DND-41 (cell line): ENCODE measurements at regions not wholly inside any gene's neighbourhood (a gene's known extent, or its start where the extent isn't known, plus 50 kb on each side); places are given as distances from the start of the nearest gene placed in this dataset.
"Not testable (repeated sequence)": the region's sequence is repeated elsewhere in the genome, so short reads cannot be mapped to it uniquely, and the experiment has no call there.

ENCODE experiments used
- ATAC-seq: fragments of 200-7000 bp; cut with Tn5 transposase; 3 replicates; pipeline ENCODE4 v1.9.1; 2021; ENCODE audit warnings: low read depth; ENCODE audit not compliant: insufficient read depth
- DNase-seq: peaks from one replicate; pipeline ENCODE4 v3.0.0-alpha.2; 2020
- H2AFZ ChIP-seq: 2 replicates; pipeline ENCODE4 v1.6.0; 2012; ENCODE audit warnings: low read depth, low read length
- H3K27ac ChIP-seq: 2 replicates; pipeline ENCODE4 v1.5.1; 2012; ENCODE audit warnings: low read length, inconsistent platforms
- H3K27me3 ChIP-seq: fragments of 200-600 bp; sonication (generic); 2 replicates; pipeline ENCODE4 v1.6.0; 2012; ENCODE audit warnings: low read length, mild to moderate bottlenecking, inconsistent platforms; ENCODE audit not compliant: insufficient read depth, poor library complexity
- H3K36me3 ChIP-seq: 2 replicates; pipeline ENCODE4 v1.5.1; 2012; ENCODE audit warnings: low read length, inconsistent platforms; ENCODE audit not compliant: insufficient read depth
- H3K4me1 ChIP-seq: 2 replicates; pipeline ENCODE4 v1.5.1; 2012; ENCODE audit warnings: mild to moderate bottlenecking, low read length; ENCODE audit not compliant: insufficient read depth
- H3K4me2 ChIP-seq: 2 replicates; pipeline ENCODE4 v1.6.0; 2012; ENCODE audit warnings: mild to moderate bottlenecking, moderate library complexity, low read length, inconsistent platforms; ENCODE audit not compliant: insufficient read depth
- H3K4me3 ChIP-seq, 2 experiments: fragments of 200-600 bp in 1 of 2; shearing (Covaris generic) in 1 of 2; 2 replicates each; pipeline ENCODE4 v1.5.1; 2012 to 2016; ENCODE audit warnings: inconsistent platforms in 2 of 2, low read length in 2 of 2, mild to moderate bottlenecking in 2 of 2, low read depth in 1 of 2, moderate library complexity in 1 of 2
- H3K79me2 ChIP-seq: 2 replicates; pipeline ENCODE4 v1.6.0; 2012; ENCODE audit warnings: low read length, inconsistent platforms; ENCODE audit not compliant: insufficient read depth
- H3K9ac ChIP-seq: 2 replicates; pipeline ENCODE4 v1.6.0; 2012; ENCODE audit warnings: low read depth, mild to moderate bottlenecking, inconsistent platforms, low read length, moderate library complexity
- H3K9me3 ChIP-seq: 2 replicates; pipeline ENCODE4 v1.5.1; 2012; ENCODE audit warnings: low read length, moderate library complexity, mild to moderate bottlenecking, inconsistent platforms; ENCODE audit not compliant: insufficient read depth, severe bottlenecking
- H4K20me1 ChIP-seq: 2 replicates; pipeline ENCODE4 v1.6.0; 2012; ENCODE audit warnings: low read length; ENCODE audit not compliant: insufficient read depth
- EZH2 ChIP-seq: IDR thresholded peaks from 3 replicates; pipeline ENCODE4 v1.6.1; 2012; ENCODE audit warnings: borderline replicate concordance, low read depth, mild to moderate bottlenecking, moderate library complexity, low read length, inconsistent platforms; ENCODE audit not compliant: severe bottlenecking
- TF ChIP-seq, protein P1 (sequence below): IDR thresholded peaks from 2 replicates; pipeline ENCODE4 v1.5.1; 2012; ENCODE audit warnings: borderline replicate concordance, low read length, moderate library complexity, mild to moderate bottlenecking; ENCODE audit not compliant: poor library complexity, severe bottlenecking; ENCODE audit errors: extremely low read depth

DNA sequence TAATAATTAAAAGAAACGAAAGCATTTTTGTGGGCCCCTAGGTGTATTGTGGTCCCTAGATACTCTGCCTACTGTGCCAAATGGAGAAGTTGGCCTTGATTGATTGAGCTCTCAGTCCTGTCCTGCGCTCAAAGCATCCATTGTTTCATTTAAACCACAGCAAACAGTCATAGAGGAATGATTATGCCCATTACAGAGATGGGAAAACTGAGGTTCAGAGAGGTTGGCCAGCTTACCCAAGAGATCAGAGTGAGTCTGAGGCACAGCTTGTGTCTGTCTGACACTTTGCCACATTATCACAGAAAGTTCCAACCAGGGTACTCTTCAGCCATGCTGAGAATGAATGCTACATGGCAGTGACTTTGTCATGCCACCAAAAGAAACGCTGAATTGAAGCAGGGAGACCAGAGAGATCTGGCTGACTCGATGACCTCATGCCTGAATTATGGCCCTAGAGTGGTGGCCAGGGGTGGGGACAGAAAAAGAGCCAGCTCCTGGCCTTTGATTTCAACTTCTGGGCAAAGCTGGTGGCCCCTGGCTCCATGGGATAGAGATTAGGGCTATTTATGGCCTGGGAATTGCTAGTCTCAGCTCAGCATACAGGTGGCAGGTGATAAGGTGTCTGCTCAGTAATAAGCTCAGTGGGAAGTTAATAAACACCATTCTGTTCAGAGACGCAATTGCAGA, 180.5 kb downstream of the MIAT start:
- no peaks in the 10 kb centered on the region for H3K27me3 ChIP-seq
- no peaks in the 10 kb centered on the region for H3K79me2 ChIP-seq
- ATAC-seq, result no peak
- no peaks in the 10 kb centered on the region for H4K20me1 ChIP-seq
- H3K4me2 ChIP-seq, result no peak overlapping the region
- H3K4me3 ChIP-seq, result no peak overlapping the region
- no peak for DNase-seq
- no peaks in the 10 kb centered on the region for H3K4me1 ChIP-seq
- no peaks in the 10 kb centered on the region for H3K36me3 ChIP-seq
- no peak overlapping the region for H2AFZ ChIP-seq
- no peak overlapping the region for H3K9ac ChIP-seq
- H3K9me3 ChIP-seq, result no peaks in the 10 kb centered on the region
- TF ChIP-seq, protein P1, sequence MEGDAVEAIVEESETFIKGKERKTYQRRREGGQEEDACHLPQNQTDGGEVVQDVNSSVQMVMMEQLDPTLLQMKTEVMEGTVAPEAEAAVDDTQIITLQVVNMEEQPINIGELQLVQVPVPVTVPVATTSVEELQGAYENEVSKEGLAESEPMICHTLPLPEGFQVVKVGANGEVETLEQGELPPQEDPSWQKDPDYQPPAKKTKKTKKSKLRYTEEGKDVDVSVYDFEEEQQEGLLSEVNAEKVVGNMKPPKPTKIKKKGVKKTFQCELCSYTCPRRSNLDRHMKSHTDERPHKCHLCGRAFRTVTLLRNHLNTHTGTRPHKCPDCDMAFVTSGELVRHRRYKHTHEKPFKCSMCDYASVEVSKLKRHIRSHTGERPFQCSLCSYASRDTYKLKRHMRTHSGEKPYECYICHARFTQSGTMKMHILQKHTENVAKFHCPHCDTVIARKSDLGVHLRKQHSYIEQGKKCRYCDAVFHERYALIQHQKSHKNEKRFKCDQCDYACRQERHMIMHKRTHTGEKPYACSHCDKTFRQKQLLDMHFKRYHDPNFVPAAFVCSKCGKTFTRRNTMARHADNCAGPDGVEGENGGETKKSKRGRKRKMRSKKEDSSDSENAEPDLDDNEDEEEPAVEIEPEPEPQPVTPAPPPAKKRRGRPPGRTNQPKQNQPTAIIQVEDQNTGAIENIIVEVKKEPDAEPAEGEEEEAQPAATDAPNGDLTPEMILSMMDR, result no peak
- TF ChIP-seq EZH2, result no peak
- H3K27ac ChIP-seq, result no peak overlapping the region

DNA sequence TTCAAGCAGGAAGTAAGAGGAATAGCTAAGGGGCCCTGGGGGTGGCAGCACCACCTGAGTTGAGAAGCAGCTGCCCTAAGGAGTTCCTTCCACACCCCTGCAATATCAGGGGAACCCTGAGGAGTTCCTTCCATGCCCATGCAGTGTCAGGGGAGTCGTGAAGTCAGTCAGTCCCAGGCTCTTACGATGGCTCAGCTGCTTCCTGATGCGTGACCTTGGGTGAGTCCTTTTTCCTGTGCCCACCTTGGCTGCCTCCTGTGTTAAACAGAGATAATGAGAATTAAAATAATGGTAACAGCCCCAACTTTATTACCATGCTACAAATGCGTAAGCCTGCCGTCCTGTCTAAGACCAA, 181.1 kb downstream of the MIAT start:
- no peaks in the 10 kb centered on the region for H3K4me1 ChIP-seq
- no peak overlapping the region for H3K27ac ChIP-seq
- no peaks in the 10 kb centered on the region for H4K20me1 ChIP-seq
- no peak overlapping the region for H3K4me3 ChIP-seq
- no peak for ATAC-seq
- no peaks in the 10 kb centered on the region for H3K27me3 ChIP-seq
- TF ChIP-seq, protein P1, result no peak
- no peak for TF ChIP-seq EZH2
- no peak overlapping the region for H2AFZ ChIP-seq
- H3K9me3 ChIP-seq, result no peaks in the 10 kb centered on the region
- H3K9ac ChIP-seq, result no peak overlapping the region
- H3K4me2 ChIP-seq, result no peak overlapping the region
- no peak for DNase-seq
- H3K79me2 ChIP-seq, result no peaks in the 10 kb centered on the region
- no peaks in the 10 kb centered on the region for H3K36me3 ChIP-seq

DNA sequence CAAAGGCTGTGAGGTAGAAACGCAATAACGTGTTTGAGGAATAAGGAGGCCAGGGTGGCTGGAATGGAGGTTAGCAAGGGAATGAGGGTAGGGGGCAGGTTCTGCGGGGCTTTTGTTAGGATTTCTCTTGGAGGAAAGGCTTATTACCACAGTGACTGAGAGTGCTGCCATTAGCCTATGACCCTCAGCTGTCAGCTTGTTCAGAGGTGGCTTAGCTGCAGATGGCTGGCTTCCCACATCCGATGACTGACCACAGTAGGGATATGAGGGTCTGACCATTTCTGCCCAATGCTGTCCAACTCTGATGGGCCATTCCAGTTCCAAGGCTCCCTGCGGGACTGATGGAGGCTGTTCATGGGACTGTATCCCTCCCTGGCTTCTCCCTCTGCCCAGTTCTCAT, 181.8 kb downstream of the MIAT start:
- H3K4me2 ChIP-seq, result no peak overlapping the region
- no peak overlapping the region for H3K4me3 ChIP-seq
- H3K36me3 ChIP-seq, result no peaks in the 10 kb centered on the region
- H3K79me2 ChIP-seq, result no peaks in the 10 kb centered on the region
- TF ChIP-seq EZH2, result no peak
- TF ChIP-seq, protein P1, result no peak
- DNase-seq (no peak), ATAC-seq (no peak)
- no peak overlapping the region for H2AFZ ChIP-seq
- no peaks in the 10 kb centered on the region for H3K4me1 ChIP-seq
- H4K20me1 ChIP-seq, result no peaks in the 10 kb centered on the region
- no peaks in the 10 kb centered on the region for H3K27me3 ChIP-seq
- H3K27ac ChIP-seq, result no peak overlapping the region
- no peaks in the 10 kb centered on the region for H3K9me3 ChIP-seq
- no peak overlapping the region for H3K9ac ChIP-seq

DNA sequence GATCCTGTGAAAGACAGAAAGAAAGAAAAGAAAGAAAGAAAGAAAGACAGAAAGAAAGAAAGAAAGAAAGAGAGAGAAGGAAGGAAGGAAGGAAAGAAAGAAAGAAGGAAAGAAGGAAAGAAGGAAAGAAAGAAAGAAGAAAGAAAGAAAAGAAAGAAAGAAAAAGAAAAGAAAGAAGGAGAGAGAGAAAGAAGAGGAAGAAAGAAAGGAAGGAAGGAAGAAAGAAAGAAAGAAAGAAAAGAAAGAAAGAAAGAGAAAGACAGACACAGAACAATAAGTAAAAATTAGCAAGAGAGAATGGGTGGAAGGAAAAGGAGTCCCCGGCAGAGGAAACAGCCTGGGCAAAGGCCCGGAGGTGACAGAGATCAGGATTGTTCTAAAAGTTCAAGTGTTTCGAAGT, 183.4 kb downstream of the MIAT start:
- H4K20me1 ChIP-seq, H3K27me3 ChIP-seq, ATAC-seq, H3K27ac ChIP-seq, H3K4me3 ChIP-seq, H3K79me2 ChIP-seq, DNase-seq, H3K4me1 ChIP-seq, H3K4me2 ChIP-seq, H3K9ac ChIP-seq, H3K36me3 ChIP-seq, H2AFZ ChIP-seq, H3K9me3 ChIP-seq: not testable (repeated sequence)
